AG10803 (cell line): ENCODE measurements at regions not wholly inside any gene's neighbourhood (a gene's known extent, or its start where the extent isn't known, plus 50 kb on each side); places are given as distances from the start of the nearest gene placed in this dataset.

Experiments used
- DNase-seq: peaks from one replicate; pipeline ENCODE4 v3.0.0; 2010; ENCODE audit warnings: low read depth
- H3K4me3 ChIP-seq: 2 replicates; pipeline ENCODE4 v1.5.1; 2011; ENCODE audit warnings: mild to moderate bottlenecking, low read length, control low read depth
- TF ChIP-seq, protein P1 (sequence below): conservative IDR thresholded peaks from 2 replicates; pipeline ENCODE4 v1.5.1; 2011; ENCODE audit warnings: mild to moderate bottlenecking, low read length, control low read depth, inconsistent platforms

DNA sequence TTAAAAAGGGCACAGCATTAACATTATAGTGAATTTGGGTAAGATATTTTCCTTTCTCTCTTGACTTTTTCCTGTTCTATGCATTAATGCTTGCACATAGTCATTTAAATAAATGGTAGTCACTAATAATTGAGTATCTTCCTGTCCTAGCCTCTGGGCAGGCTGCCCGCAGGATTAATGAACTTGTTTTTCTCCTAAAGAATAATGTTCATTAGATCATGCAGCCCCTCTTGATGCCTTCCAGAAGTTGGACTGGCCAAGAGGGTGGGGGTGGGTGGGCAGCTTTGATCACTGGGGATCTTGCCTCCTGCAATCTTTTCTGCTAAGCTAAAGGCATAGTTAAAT, 514.5 kb upstream of the CDH2 start:
- no peak for DNase-seq
- no peak overlapping the region for H3K4me3 ChIP-seq
- TF ChIP-seq, protein P1, sequence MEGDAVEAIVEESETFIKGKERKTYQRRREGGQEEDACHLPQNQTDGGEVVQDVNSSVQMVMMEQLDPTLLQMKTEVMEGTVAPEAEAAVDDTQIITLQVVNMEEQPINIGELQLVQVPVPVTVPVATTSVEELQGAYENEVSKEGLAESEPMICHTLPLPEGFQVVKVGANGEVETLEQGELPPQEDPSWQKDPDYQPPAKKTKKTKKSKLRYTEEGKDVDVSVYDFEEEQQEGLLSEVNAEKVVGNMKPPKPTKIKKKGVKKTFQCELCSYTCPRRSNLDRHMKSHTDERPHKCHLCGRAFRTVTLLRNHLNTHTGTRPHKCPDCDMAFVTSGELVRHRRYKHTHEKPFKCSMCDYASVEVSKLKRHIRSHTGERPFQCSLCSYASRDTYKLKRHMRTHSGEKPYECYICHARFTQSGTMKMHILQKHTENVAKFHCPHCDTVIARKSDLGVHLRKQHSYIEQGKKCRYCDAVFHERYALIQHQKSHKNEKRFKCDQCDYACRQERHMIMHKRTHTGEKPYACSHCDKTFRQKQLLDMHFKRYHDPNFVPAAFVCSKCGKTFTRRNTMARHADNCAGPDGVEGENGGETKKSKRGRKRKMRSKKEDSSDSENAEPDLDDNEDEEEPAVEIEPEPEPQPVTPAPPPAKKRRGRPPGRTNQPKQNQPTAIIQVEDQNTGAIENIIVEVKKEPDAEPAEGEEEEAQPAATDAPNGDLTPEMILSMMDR, result no peak

DNA sequence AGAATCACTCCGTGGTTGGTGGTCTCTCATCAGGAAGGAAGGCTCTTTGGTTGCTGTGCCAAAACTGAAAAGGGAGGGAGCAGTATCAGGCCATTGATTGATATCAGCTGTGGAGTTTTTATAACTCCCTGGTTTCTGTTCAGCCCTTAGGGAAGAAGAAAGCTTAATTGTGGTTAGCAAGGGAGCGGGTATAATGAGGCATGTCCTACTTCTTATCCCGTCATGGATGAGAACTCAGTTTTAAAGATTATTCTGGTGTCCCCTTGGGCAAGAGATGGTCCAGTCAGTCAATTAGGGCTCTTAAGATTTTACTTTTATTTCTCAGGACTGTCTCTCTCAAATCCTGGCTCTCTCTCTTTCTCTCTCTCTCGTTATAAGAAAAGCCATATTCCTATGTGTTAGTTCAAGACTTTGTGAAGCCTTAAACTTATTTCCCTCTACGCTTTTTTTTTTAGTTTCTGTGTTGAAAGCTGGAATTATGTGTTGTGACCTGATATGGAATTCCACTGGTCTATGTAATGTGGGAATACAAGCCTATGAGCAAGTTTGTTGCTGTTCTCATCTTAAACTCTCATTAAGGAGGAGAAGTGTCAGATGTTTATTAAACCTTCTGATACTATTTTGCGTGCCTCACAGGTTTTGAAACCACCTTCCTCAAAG, 514.0 kb upstream of the CDH2 start:
- no peak overlapping the region for H3K4me3 ChIP-seq
- TF ChIP-seq, protein P1, result no peak
- no peak for DNase-seq

DNA sequence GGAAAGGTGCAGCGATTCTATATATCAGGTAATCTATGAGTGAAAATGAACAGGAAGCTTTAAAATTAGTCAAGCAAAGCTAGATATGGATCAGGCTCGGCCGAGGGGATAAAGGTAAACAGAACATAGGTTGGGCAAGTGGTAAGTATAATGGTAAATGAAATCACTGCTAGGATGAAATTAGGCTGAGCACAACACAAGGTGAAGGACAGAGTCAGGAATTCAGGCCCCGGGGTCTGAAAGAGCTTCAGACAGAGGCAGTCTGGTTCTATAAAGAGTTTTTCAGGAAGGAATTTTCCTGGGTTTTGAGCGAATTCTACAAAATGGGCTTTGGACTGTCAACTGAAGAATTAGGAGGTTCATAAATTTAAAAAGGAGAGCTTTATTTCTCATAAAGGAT, 513.2 kb upstream of the CDH2 start:
- no peak for DNase-seq
- TF ChIP-seq, protein P1, result no peak
- H3K4me3 ChIP-seq, result no peak overlapping the region

DNA sequence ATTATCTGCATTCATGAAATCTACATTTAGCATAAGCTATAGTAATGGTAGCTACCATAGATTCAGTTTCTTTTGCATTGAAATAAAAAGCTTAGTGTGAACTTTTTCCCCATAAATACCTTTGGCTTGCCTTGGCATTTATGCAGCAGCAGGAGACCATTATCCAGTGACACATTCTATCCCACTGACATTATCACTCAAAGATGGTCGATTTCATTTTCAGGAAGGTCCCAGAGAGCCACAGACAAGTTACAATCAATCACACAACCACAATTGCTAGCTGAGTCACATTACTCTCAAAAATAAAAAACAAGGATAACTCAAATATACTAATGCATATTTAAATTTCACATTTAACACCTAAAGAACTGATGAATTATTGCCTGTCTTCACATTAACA, 512.7 kb upstream of the CDH2 start:
- TF ChIP-seq, protein P1, result no peak
- DNase-seq, result no peak
- no peak overlapping the region for H3K4me3 ChIP-seq

DNA sequence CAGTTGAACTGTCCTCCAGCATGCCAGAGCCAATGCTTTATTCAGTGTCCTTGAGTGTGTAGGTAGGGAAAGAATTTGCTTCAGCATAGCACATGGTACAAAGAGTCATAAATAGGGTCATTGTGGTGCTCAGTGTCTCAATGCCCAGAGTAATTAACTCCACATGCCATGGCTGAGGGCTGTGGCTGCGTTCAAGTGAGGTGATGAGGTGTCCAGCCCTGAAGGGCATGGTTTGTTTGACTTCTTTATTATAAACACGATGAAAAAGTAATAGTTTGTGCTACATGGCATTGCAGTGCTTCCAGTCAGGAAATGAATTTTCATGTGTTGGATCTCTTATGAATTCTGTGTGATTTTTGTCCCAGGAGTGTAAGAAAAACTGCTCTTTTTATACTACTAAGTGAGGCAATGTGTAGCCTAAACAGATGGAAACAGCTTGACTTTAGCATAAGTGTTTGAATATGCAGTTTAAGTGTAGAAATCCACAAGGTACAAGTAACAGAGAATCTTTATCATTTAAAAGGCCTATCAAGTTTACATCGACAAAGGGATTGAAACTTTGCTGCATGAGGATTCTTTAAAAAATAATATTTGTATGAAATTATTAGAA, 507.9 kb upstream of the CDH2 start:
- DNase-seq, result peak; percentile 62
- no peak overlapping the region for H3K4me3 ChIP-seq
- TF ChIP-seq, protein P1, result no peak

DNA sequence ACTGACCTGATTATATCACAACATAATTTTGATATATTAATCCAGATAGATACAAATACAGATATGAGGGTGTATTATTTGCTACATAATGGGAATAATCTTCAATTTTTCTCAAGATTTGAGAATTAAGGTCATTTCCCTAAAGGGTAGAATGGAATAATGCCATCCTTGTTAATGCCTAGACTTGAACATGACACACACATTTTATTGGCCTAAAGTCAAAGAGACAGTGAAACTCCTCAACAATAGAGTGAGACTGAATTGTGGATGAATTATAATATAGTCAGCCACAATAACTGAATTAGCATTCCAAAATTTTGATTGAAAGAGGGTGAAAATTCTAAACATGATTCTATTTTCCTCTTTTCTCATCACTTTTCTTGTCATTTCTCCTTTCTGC, 506.0 kb upstream of the CDH2 start:
- TF ChIP-seq, protein P1, result no peak
- DNase-seq, result no peak
- no peak overlapping the region for H3K4me3 ChIP-seq

DNA sequence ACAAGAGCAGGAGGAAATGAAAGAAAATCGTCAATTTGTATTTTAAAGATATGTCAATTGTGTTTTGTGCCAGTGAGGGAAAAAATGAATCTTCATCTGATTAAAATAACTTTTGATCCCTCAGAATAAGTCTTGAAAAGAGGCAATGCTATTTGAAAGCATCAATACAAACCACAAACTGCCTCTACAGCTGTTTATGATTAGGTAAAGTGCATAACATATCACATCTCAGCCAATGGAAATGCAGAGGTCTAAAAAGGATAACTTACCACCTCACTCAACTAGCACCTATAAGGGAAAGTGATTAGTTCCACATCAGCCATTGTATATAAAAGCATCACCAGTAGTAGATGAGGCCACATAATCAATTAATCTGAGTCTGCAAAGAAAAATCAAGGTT, 492.2 kb upstream of the CDH2 start:
- no peak overlapping the region for H3K4me3 ChIP-seq
- peak; percentile 15 for DNase-seq
- TF ChIP-seq, protein P1, result no peak
